PC-3 (cell line): ENCODE measurements at regions not wholly inside any gene's neighbourhood (a gene's known extent, or its start where the extent isn't known, plus 50 kb on each side); places are given as distances from the start of the nearest gene placed in this dataset.

Experiments used
- EZH2 ChIP-seq: fragments of 300-600 bp; sonication (generic); IDR thresholded peaks from one replicate; pipeline ENCODE4 v1.6.1; 2017; ENCODE audit warnings: antibody characterized with exemption, mild to moderate bottlenecking, low read length; ENCODE audit not compliant: unreplicated experiment
- EZH2phosphoT487 ChIP-seq: fragments of 300-600 bp; sonication (generic); IDR thresholded peaks from 2 replicates; pipeline ENCODE4 v1.6.1; 2018; ENCODE audit warnings: mild to moderate bottlenecking, antibody characterized with exemption, low read length, borderline replicate concordance
- TF ChIP-seq, protein P1 (sequence below): fragments of 300-600 bp; sonication (generic); conservative IDR thresholded peaks from 2 replicates; pipeline ENCODE4 v1.5.1; 2017; ENCODE audit warnings: antibody characterized with exemption, low read depth, mild to moderate bottlenecking, low read length

- TF ChIP-seq, protein P1, sequence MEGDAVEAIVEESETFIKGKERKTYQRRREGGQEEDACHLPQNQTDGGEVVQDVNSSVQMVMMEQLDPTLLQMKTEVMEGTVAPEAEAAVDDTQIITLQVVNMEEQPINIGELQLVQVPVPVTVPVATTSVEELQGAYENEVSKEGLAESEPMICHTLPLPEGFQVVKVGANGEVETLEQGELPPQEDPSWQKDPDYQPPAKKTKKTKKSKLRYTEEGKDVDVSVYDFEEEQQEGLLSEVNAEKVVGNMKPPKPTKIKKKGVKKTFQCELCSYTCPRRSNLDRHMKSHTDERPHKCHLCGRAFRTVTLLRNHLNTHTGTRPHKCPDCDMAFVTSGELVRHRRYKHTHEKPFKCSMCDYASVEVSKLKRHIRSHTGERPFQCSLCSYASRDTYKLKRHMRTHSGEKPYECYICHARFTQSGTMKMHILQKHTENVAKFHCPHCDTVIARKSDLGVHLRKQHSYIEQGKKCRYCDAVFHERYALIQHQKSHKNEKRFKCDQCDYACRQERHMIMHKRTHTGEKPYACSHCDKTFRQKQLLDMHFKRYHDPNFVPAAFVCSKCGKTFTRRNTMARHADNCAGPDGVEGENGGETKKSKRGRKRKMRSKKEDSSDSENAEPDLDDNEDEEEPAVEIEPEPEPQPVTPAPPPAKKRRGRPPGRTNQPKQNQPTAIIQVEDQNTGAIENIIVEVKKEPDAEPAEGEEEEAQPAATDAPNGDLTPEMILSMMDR, result no peak
- TF ChIP-seq EZH2phosphoT487 (no peak), EZH2 (no peak)
Measured at GRCh38 chr7:85730012-85730411, 543.2 kb upstream of the SEMA3D start.
